Testis (tissue), 2 donors: ENCODE measurements at regions not wholly inside any gene's neighbourhood (a gene's known extent, or its start where the extent isn't known, plus 50 kb on each side); places are given as distances from the start of the nearest gene placed in this dataset.

Experiments
- DNase-seq: peaks from one replicate; pipeline ENCODE4 v3.0.0-alpha.2; 2019
- H3K27ac ChIP-seq, 2 donors: fragments of 200-600 bp; sonication (generic); one replicate each; pipeline ENCODE4 v1.5.1; 2019
- H3K27me3 ChIP-seq: fragments of 200-600 bp; sonication (generic); one replicate; pipeline ENCODE4 v1.5.1; 2019
- H3K36me3 ChIP-seq: fragments of 200-600 bp; sonication (generic); one replicate; pipeline ENCODE4 v1.5.1; 2017; ENCODE audit warnings: low read depth; ENCODE audit errors: missing control alignments
- H3K4me1 ChIP-seq: fragments of 200-600 bp; sonication (generic); one replicate; pipeline ENCODE4 v1.5.1; 2019
- H3K4me3 ChIP-seq, 2 donors: fragments of 200-600 bp; sonication (generic); one replicate each; pipeline ENCODE4 v1.5.1; 2017 to 2019
- H3K9me3 ChIP-seq: fragments of 200-600 bp; sonication (generic); one replicate; pipeline ENCODE4 v1.5.1; 2017
- CTCF ChIP-seq, 3 experiments: fragments of 450-650 bp in 2 of 3; fragments of 200-600 bp in 1 of 3; sonication (generic) in 1 of 3; IDR thresholded peaks; one replicate each; pipeline ENCODE4 v1.5.1; 2016 to 2019; ENCODE audit warnings: antibody characterized with exemption in 3 of 3, mild to moderate bottlenecking in 2 of 3, moderate library complexity in 1 of 3
- POLR2A ChIP-seq: fragments of 450-650 bp; IDR thresholded peaks from one replicate; pipeline ENCODE4 v1.6.1; 2017; ENCODE audit warnings: antibody characterized with exemption, mild to moderate bottlenecking, moderate library complexity
- WGBS, 2 donors: methylation state at CpG; one replicate each; pipeline ENCODE4 v1.1.5; 2018; 5-methylcytosine and 5-hydroxymethylcytosine counted together
- intact Hi-C: fragments of 100-400 bp; cut with DNase I; formaldehyde crosslinking; loops from one replicate; pipeline ENCODE4 v1.15.1; 2023; ENCODE audit warnings: low total_unique reads

- H3K27me3 ChIP-seq = no peaks in the 10 kb centered on the region
- intact Hi-C loops = no loop called here
- no peak for TF ChIP-seq CTCF (IDR thresholded peaks at IDR 0.05)
- TF ChIP-seq POLR2A = no peak
- H3K36me3 ChIP-seq = no peaks in the 10 kb centered on the region
- peaks cover under 1% of the 10 kb centered on the region for H3K4me1 ChIP-seq
- no peak overlapping the region for H3K27ac ChIP-seq
- H3K9me3 ChIP-seq = no peaks in the 10 kb centered on the region
- WGBS, 2 donors = 91 to 93% methylated on average over 3 of the region's 3 CpGs
- H3K4me3 ChIP-seq = no peak overlapping the region
- no peak for DNase-seq
Measured at GRCh38 chr18:61756244-61756643, 136.6 kb downstream of the RNF152 start.

GRCh38 chr18:61755555-61755954 lies 137.3 kb downstream of the RNF152 start:
- H3K4me3 ChIP-seq = no peak overlapping the region
- no peaks in the 10 kb centered on the region for H3K36me3 ChIP-seq
- intact Hi-C loops = no loop called here
- no peak for TF ChIP-seq POLR2A
- no peak for TF ChIP-seq CTCF (IDR thresholded peaks at IDR 0.05)
- no peaks in the 10 kb centered on the region for H3K27me3 ChIP-seq
- 73 to 91% methylated on average over 6 to 7 of the region's 7 CpGs for WGBS, 2 donors
- H3K27ac ChIP-seq = no peak overlapping the region
- no peak for DNase-seq
- no peaks in the 10 kb centered on the region for H3K9me3 ChIP-seq
- H3K4me1 ChIP-seq = peaks cover 6% of the 10 kb centered on the region

- no peaks in the 10 kb centered on the region for H3K27me3 ChIP-seq
- peaks cover 6% of the 10 kb centered on the region for H3K4me1 ChIP-seq
- 73 to 83% methylated on average over 5 of the region's 5 CpGs for WGBS, 2 donors
- TF ChIP-seq CTCF (IDR thresholded peaks at IDR 0.05) (no peak), POLR2A (no peak)
- no peaks in the 10 kb centered on the region for H3K36me3 ChIP-seq
- no peaks in the 10 kb centered on the region for H3K9me3 ChIP-seq
- H3K4me3 ChIP-seq = no peak overlapping the region
- intact Hi-C loops = no loop called here
- H3K27ac ChIP-seq = no peak overlapping the region
- DNase-seq = no peak
Measured at GRCh38 chr18:61754039-61754583, 138.7 kb downstream of the RNF152 start.

GRCh38 chr18:61753373-61753772 lies 139.4 kb downstream of the RNF152 start:
- Histone ChIP-seq H3K4me3 (no peak overlapping the region), H3K27ac (no peak overlapping the region), H3K27me3 (no peaks in the 10 kb centered on the region), H3K36me3 (no peaks in the 10 kb centered on the region), H3K4me1 (peaks cover 6% of the 10 kb centered on the region), H3K9me3 (no peaks in the 10 kb centered on the region)
- 94 to 100% methylated on average over 1 of the region's 1 CpG for WGBS, 2 donors
- DNase-seq = no peak
- intact Hi-C loops = no loop called here
- no peak for TF ChIP-seq CTCF (IDR thresholded peaks at IDR 0.05)
- no peak for TF ChIP-seq POLR2A

- no peak for TF ChIP-seq CTCF (IDR thresholded peaks at IDR 0.05)
- no peak for TF ChIP-seq POLR2A
- Histone ChIP-seq H3K9me3 (no peaks in the 10 kb centered on the region), H3K4me3 (no peak overlapping the region), H3K4me1 (peaks cover 6% of the 10 kb centered on the region), H3K27ac (no peak overlapping the region), H3K27me3 (no peaks in the 10 kb centered on the region), H3K36me3 (no peaks in the 10 kb centered on the region)
- intact Hi-C loops = no loop called here
- WGBS, 2 donors = 73 to 81% methylated on average over 3 to 5 of the region's 5 CpGs
- no peak for DNase-seq
Measured at GRCh38 chr18:61752973-61753372, 139.8 kb downstream of the RNF152 start.
